NCI-H2227 treated with DMSO at 0.1 percent for 48 hours (cell line): ENCODE measurements at regions not wholly inside any gene's neighbourhood (a gene's known extent, or its start where the extent isn't known, plus 50 kb on each side); places are given as distances from the start of the nearest gene placed in this dataset.
A peak's percentile ranks its signal among the peaks of the same experiment; 100 is the strongest.
"Not testable (repeated sequence)": the region's sequence is repeated elsewhere in the genome, so short reads cannot be mapped to it uniquely, and the experiment has no call there.

Experiments used
- DNase-seq: peaks from one replicate; lab custom pipeline; 2025; lab: John Stamatoyannopoulos, UW

- DNase-seq = no peak
Measured at GRCh38 chr19:28363254-28363653, 849.7 kb downstream of the UQCRFS1 start.

- peak; percentile 84 for DNase-seq
Measured at GRCh38 chr19:28359431-28360414, 853.2 kb downstream of the UQCRFS1 start.

- peak; percentile 36 for DNase-seq
Measured at GRCh38 chr19:28358633-28359032, 854.3 kb downstream of the UQCRFS1 start.

- no peak for DNase-seq
Measured at GRCh38 chr19:28351761-28352160, 861.2 kb downstream of the UQCRFS1 start.

- not testable (repeated sequence) for DNase-seq
Measured at GRCh38 chr19:28351321-28351720, 861.6 kb downstream of the UQCRFS1 start.

- DNase-seq = no peak
Measured at GRCh38 chr19:28350673-28351072, 862.3 kb downstream of the UQCRFS1 start.

- no peak for DNase-seq
Measured at GRCh38 chr19:28350037-28350436, 862.9 kb downstream of the UQCRFS1 start.

GRCh38 chr19:28349604-28350003 lies 863.3 kb downstream of the UQCRFS1 start:
- DNase-seq = no peak

GRCh38 chr19:28345811-28346210 lies 867.1 kb downstream of the UQCRFS1 start:
- DNase-seq = no peak

- no peak for DNase-seq
Measured at GRCh38 chr19:28341810-28342350, 871.1 kb downstream of the UQCRFS1 start.

GRCh38 chr19:28334419-28334818 lies 878.5 kb downstream of the UQCRFS1 start:
- DNase-seq = no peak

GRCh38 chr19:28333909-28334308 lies 879.0 kb downstream of the UQCRFS1 start:
- no peak for DNase-seq

GRCh38 chr19:28332886-28333285 lies 880.1 kb downstream of the UQCRFS1 start:
- DNase-seq = no peak

- DNase-seq = no peak
Measured at GRCh38 chr19:28332351-28332750, 880.6 kb downstream of the UQCRFS1 start.

GRCh38 chr19:28331596-28331995 lies 881.4 kb downstream of the UQCRFS1 start:
- no peak for DNase-seq

GRCh38 chr19:28330831-28331230 lies 882.1 kb downstream of the UQCRFS1 start:
- no peak for DNase-seq

GRCh38 chr19:28329429-28329828 lies 883.5 kb downstream of the UQCRFS1 start:
- no peak for DNase-seq

- no peak for DNase-seq
Measured at GRCh38 chr19:28327905-28328304, 885.0 kb downstream of the UQCRFS1 start.

- no peak for DNase-seq
Measured at GRCh38 chr19:28326746-28327145, 886.2 kb downstream of the UQCRFS1 start.

- DNase-seq = peak; percentile 25
Measured at GRCh38 chr19:28324275-28325060, 888.5 kb downstream of the UQCRFS1 start.

GRCh38 chr19:28322945-28323344 lies 890.0 kb downstream of the UQCRFS1 start:
- no peak for DNase-seq

GRCh38 chr19:28322491-28322890 lies 890.5 kb downstream of the UQCRFS1 start:
- DNase-seq = no peak

GRCh38 chr19:28319918-28320317 lies 893.0 kb downstream of the UQCRFS1 start:
- no peak for DNase-seq
